Mammary epithelial cell (primary cell): ENCODE measurements at regions not wholly inside any gene's neighbourhood (a gene's known extent, or its start where the extent isn't known, plus 50 kb on each side); places are given as distances from the start of the nearest gene placed in this dataset.

Experiments
- CTCF ChIP-seq, 2 donors: IDR thresholded peaks in 1 of 2; conservative IDR thresholded peaks in 1 of 2; 2 replicates each; pipeline ENCODE4 v1.5.1; 2011 to 2012; ENCODE audit warnings: inconsistent platforms in 2 of 2, low read length in 2 of 2, mild to moderate bottlenecking in 2 of 2, control low read depth in 1 of 2, low read depth in 1 of 2; ENCODE audit not compliant: insufficient read depth in 1 of 2; ENCODE audit errors: extremely low read depth in 1 of 2
- EZH2 ChIP-seq: IDR thresholded peaks from 2 replicates; pipeline ENCODE4 v1.6.1; 2012; ENCODE audit warnings: low read length, inconsistent platforms, borderline replicate concordance

- TF ChIP-seq CTCF (conservative IDR thresholded peaks at IDR 0.05 in 1 of 2, IDR thresholded peaks at IDR 0.05 in 1 of 2; ENCODE audit: extremely low read depth in 1 of 2, insufficient read depth in 1 of 2, low read depth in 1 of 2, low read length in 2 of 2) (no peak), EZH2 (no peak)
Observed at GRCh38 chr18:46360866-46361265, 256.7 kb downstream of the HAUS1 start.
